ENCODE measurements at regions not wholly inside any gene's neighbourhood (a gene's known extent, or its start where the extent isn't known, plus 50 kb on each side); places are given as distances from the start of the nearest gene placed in this dataset.
"Not testable (repeated sequence)": the region's sequence is repeated elsewhere in the genome, so short reads cannot be mapped to it uniquely, and the experiment has no call there.

GRCh38 chr14:106257569-106257994, 731.2 kb downstream of the TMEM121 start:
- not testable (repeated sequence) for TF ChIP-seq MAX (IDR thresholded peaks at IDR 0.05)
- TF ChIP-seq RAD21 (IDR thresholded peaks at IDR 0.05 in 1 of 2, conservative IDR thresholded peaks at IDR 0.05 in 1 of 2; ENCODE audit: low read depth in 2 of 2, low read length in 2 of 2) (peak; percentile 16 to 29; a peak in 2 of 4 replicates), CTCF (IDR thresholded peaks at IDR 0.05; ENCODE audit: control extremely low read depth in 1 of 3, insufficient read depth in 1 of 3, low read depth in 1 of 3, low read length in 3 of 3) (peak; percentile 21 to 44 (median 22); a peak in 3 of 4 replicates)

Measured in H1 (cell line).